A673 (cell line): ENCODE measurements at regions not wholly inside any gene's neighbourhood (a gene's known extent, or its start where the extent isn't known, plus 50 kb on each side); places are given as distances from the start of the nearest gene placed in this dataset.

Source experiments
- CTCF ChIP-seq: fragments of 300-800, 200-600 bp; sonication (generic); conservative IDR thresholded peaks from 2 replicates; pipeline ENCODE4 v1.5.1; 2017; ENCODE audit warnings: low read depth, mild to moderate bottlenecking, antibody characterized with exemption, low read length, moderate library complexity, mixed read lengths
- EZH2 ChIP-seq: fragments of 200-600 bp; sonication (generic); IDR thresholded peaks from 2 replicates; pipeline ENCODE4 v1.6.1; 2017; ENCODE audit warnings: borderline replicate concordance, low read depth, mild to moderate bottlenecking, mixed read lengths, antibody characterized with exemption, low read length; ENCODE audit not compliant: poor library complexity, severe bottlenecking

GRCh38 chr9:80489329-80489728 is 917.6 kb downstream of the TLE4 start:
- no peak for TF ChIP-seq CTCF
- TF ChIP-seq EZH2, result no peak
